D721Med (cell line): ENCODE measurements at regions not wholly inside any gene's neighbourhood (a gene's known extent, or its start where the extent isn't known, plus 50 kb on each side); places are given as distances from the start of the nearest gene placed in this dataset.

Experiments
- DNase-seq: peaks from one replicate; pipeline ENCODE4 v3.0.0; 2011; ENCODE audit warnings: low spot score; ENCODE audit not compliant: insufficient read length
- FAIRE-seq: peaks from 2 replicates; lab custom pipeline; 2011; peaks lifted over from hg19 to GRCh38; lab: Jason Lieb, UNC
- CTCF ChIP-seq: IDR thresholded peaks from 2 replicates; pipeline ENCODE4 v1.5.1; 2012; ENCODE audit warnings: mild to moderate bottlenecking, control low read depth; ENCODE audit not compliant: insufficient read depth; ENCODE audit errors: missing control alignments

- no peak for TF ChIP-seq CTCF
- no peak for DNase-seq
- no peak for FAIRE-seq
Measured at GRCh38 chr13:22028831-22029230, 358.0 kb downstream of the FGF9 start.

GRCh38 chr13:22030321-22030720 lies 359.4 kb downstream of the FGF9 start:
- FAIRE-seq (no peak), DNase-seq (no peak)
- TF ChIP-seq CTCF = no peak

- no peak for TF ChIP-seq CTCF
- FAIRE-seq = no peak
Measured at GRCh38 chr13:22031702-22032286, 360.9 kb downstream of the FGF9 start.

GRCh38 chr13:22032905-22033304 lies 362.0 kb downstream of the FGF9 start:
- no peak for DNase-seq
- FAIRE-seq = no peak
- no peak for TF ChIP-seq CTCF

More at GRCh38 chr13:22031702-22032286, 360.9 kb downstream of the FGF9 start:
- no peak for DNase-seq

- FAIRE-seq (no peak), DNase-seq (no peak)
- no peak for TF ChIP-seq CTCF
Measured at GRCh38 chr13:22039961-22040360, 369.1 kb downstream of the FGF9 start.

- FAIRE-seq = no peak
- no peak for DNase-seq
- no peak for TF ChIP-seq CTCF
Measured at GRCh38 chr13:22040810-22041364, 370.0 kb downstream of the FGF9 start.

GRCh38 chr13:22041741-22042140 lies 370.9 kb downstream of the FGF9 start:
- no peak for DNase-seq
- no peak for FAIRE-seq
- TF ChIP-seq CTCF = no peak
